Adrenal gland (tissue), 9 donors: ENCODE measurements at regions not wholly inside any gene's neighbourhood (a gene's known extent, or its start where the extent isn't known, plus 50 kb on each side); places are given as distances from the start of the nearest gene placed in this dataset.

Source experiments
- DNase-seq, 7 donors: peaks; one replicate each; pipeline ENCODE4 v3.0.0-alpha.2; 2019 to 2020
- H3K27ac ChIP-seq, 5 donors: fragments of 200-600 bp; sonication (generic) in 4 of 5; 1 replicate in 3 of 5; 2 replicates in 2 of 5; pipeline versions ENCODE4 v1.5.1 to v1.8.0; 2016 to 2020; ENCODE audit warnings: mild to moderate bottlenecking in 1 of 5
- H3K27me3 ChIP-seq: fragments of 200-600 bp; 2 replicates; pipeline ENCODE4 v1.8.0; 2021
- H3K36me3 ChIP-seq, 2 donors: fragments of 200-600 bp; replicated peaks in 1 of 2; 1 replicate in 1 of 2; 2 replicates in 1 of 2; pipeline versions ENCODE4 v1.5.1 to v1.8.0; 2018 to 2022
- H3K4me1 ChIP-seq, 2 donors: fragments of 200-600 bp; replicated peaks in 1 of 2; 1 replicate in 1 of 2; 2 replicates in 1 of 2; pipeline versions ENCODE4 v1.5.1 to v1.8.0; 2018 to 2021
- H3K4me3 ChIP-seq, 4 donors: fragments of 200-600 bp; sonication (generic) in 3 of 4; one replicate each; pipeline ENCODE4 v1.5.1; 2016 to 2018
- H3K9me3 ChIP-seq, 3 donors: fragments of 200-600 bp; sonication (generic) in 1 of 3; replicated peaks in 1 of 3; 1 replicate in 2 of 3; 2 replicates in 1 of 3; pipeline versions ENCODE4 v1.5.1 to v1.8.0; 2016 to 2021
- POLR2A ChIP-seq, 2 donors: fragments of 450-650 bp; IDR thresholded peaks; one replicate each; pipeline ENCODE4 v1.6.1; 2017; ENCODE audit warnings: antibody characterized with exemption in 2 of 2, mild to moderate bottlenecking in 2 of 2, moderate library complexity in 1 of 2
- WGBS, 4 donors: extraction: QIAGEN DNeasy Blood & Tissue Kit in 2 of 4; methylation state at CpG; one replicate each; pipeline versions ENCODE4 v1.1.5 to v1.1.7; 2013 to 2017; 5-methylcytosine and 5-hydroxymethylcytosine counted together
- intact Hi-C, 2 donors: fragments of 100-400 bp; cut with DNase I; formaldehyde crosslinking; loops; one replicate each; pipeline versions ENCODE4 v1.14.1 to v1.15.0; 2022 to 2023
- TF ChIP-seq, protein P1 (sequence below), 6 experiments: fragments of 450-650 bp in 4 of 6; fragments of 200-600 bp in 2 of 6; sonication (generic) in 1 of 6; IDR thresholded peaks; 1 replicate in 5 of 6; 2 replicates in 1 of 6; pipeline versions ENCODE4 v1.5.1 to v1.8.0; 2016 to 2021; ENCODE audit warnings: antibody characterized with exemption in 6 of 6, mild to moderate bottlenecking in 2 of 6, moderate library complexity in 1 of 6
- donor health status: healthy with polysubstance abuse.
- donor health status: Bipolar disorder and iron deficiency.
- donor health status: DM: yes; HTN: yes; CAD: no.
- donor health status: DM: no; HTN: no; CAD: no.
- donor health status: DM: no; HTN: no; CAD: no.

DNA sequence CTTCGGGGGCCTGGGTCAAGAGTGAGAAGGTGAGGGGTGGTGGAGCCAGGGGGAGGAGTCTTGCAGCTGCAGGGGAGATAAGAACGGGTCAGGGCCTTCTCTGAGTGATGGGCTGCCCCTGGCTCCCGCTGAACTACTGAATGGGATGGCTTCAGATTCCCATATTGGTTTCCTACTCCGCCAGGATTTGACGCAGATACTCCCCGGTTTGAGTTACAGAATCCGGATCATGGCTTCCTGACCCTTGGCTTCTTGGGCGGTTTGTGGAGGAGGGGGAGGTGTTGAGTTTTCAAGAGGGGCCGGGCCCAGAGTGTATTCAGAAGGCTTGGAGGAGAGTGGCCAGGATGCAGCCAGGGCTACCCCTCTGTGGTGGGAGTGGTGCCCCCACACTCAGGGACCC, 119.9 kb upstream of the ATP2B2 start:
- no peak for DNase-seq
- no peak for TF ChIP-seq POLR2A (IDR thresholded peaks at IDR 0.05)
- TF ChIP-seq, protein P1, sequence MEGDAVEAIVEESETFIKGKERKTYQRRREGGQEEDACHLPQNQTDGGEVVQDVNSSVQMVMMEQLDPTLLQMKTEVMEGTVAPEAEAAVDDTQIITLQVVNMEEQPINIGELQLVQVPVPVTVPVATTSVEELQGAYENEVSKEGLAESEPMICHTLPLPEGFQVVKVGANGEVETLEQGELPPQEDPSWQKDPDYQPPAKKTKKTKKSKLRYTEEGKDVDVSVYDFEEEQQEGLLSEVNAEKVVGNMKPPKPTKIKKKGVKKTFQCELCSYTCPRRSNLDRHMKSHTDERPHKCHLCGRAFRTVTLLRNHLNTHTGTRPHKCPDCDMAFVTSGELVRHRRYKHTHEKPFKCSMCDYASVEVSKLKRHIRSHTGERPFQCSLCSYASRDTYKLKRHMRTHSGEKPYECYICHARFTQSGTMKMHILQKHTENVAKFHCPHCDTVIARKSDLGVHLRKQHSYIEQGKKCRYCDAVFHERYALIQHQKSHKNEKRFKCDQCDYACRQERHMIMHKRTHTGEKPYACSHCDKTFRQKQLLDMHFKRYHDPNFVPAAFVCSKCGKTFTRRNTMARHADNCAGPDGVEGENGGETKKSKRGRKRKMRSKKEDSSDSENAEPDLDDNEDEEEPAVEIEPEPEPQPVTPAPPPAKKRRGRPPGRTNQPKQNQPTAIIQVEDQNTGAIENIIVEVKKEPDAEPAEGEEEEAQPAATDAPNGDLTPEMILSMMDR (IDR thresholded peaks at IDR 0.05) = no peak
- H3K27me3 ChIP-seq = no peaks in the 10 kb centered on the region
- WGBS, 4 donors = 46 to 81% (median 54%) methylated on average over 8 to 9 of the region's 9 CpGs
- H3K4me1 ChIP-seq = no peaks in the 10 kb centered on the region
- no peak overlapping the region for H3K27ac ChIP-seq
- no peaks in the 10 kb centered on the region for H3K36me3 ChIP-seq
- H3K4me3 ChIP-seq = no peak overlapping the region
- no peaks in the 10 kb centered on the region for H3K9me3 ChIP-seq
- intact Hi-C loops = no loop called here

DNA sequence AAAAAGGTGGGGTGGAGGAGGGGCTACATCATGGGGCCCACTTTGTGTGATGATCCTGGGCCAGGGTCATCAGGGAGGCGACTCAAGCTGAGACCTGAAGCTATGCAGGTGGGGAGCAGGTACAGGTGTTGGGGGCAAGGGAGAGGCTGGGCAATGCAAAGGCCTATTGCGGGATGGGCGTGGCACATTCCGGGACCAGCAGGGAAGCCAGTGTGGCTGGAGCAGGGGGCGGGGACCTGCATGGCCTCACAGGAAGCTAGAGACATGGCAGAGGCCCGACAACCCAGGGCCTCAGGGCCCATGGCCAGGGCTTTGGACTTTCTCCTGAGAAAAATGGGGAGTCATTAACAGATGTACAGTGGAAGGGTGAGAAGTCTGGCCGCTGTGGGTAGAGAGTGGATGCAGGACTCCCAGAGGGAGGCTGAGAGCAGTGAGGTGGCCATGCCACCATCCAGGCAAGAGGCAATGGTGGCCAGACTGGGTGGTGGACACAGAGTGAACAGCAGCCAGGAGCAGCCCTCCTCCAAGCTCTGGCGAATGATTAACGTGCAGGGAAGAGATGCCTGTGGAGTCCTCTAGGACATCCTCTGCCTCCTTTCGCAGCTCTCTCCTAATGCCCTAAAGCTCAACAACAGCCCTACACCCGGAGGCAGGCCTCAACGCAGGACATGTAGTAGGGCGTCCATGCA, 122.6 kb upstream of the ATP2B2 start:
- DNase-seq = no peak
- H3K9me3 ChIP-seq = no peaks in the 10 kb centered on the region
- H3K27ac ChIP-seq = no peak overlapping the region
- no peaks in the 10 kb centered on the region for H3K27me3 ChIP-seq
- 73 to 78% (median 76%) methylated on average over 12 to 13 of the region's 13 CpGs for WGBS, 4 donors
- intact Hi-C loops = no loop called here
- H3K36me3 ChIP-seq = no peaks in the 10 kb centered on the region
- H3K4me1 ChIP-seq = no peaks in the 10 kb centered on the region
- no peak for TF ChIP-seq POLR2A (IDR thresholded peaks at IDR 0.05)
- TF ChIP-seq, protein P1 (IDR thresholded peaks at IDR 0.05) = no peak
- H3K4me3 ChIP-seq = no peak overlapping the region

DNA sequence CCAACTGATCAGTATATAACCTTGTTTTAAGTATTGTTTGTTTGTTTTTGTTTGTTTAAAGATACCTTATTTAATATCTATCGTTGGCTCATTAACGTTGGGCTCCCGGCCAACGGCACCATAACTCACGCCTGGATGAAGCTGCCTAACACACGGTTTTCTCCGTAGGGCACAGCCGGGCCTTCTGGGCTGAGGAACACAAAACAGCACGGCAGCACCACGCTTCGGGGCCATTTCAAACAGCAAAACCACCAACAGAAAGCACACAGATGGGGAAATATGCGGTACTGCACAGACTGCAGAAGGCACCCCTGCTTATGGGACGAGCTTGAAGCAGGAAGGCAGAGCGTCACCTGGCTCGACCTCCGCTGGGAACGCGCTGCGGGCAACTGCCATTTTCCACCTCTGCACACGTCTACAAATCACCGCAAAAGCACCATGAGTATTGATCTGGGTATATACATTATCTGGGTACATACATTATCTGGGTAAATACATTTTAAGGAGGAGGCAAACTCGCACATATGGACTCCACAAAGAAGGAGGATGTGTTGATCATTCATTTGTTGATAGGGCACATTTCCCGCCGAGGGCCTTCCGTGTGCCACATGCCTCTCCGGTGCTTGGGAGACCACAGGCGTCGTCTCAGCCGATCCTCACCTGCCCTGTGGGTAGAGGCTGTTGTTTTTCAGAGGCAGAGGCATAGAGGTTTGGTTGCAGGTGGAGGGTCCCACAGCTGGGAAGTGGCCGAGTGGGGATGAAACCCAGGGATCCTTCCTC, 123.7 kb upstream of the ATP2B2 start:
- Histone ChIP-seq H3K36me3 (no peaks in the 10 kb centered on the region), H3K4me3 (no peak overlapping the region), H3K27ac (no peak overlapping the region), H3K9me3 (no peaks in the 10 kb centered on the region), H3K27me3 (no peaks in the 10 kb centered on the region), H3K4me1 (no peaks in the 10 kb centered on the region)
- intact Hi-C loops = no loop called here
- TF ChIP-seq, protein P1 (IDR thresholded peaks at IDR 0.05) = no peak
- TF ChIP-seq POLR2A (IDR thresholded peaks at IDR 0.05) = no peak
- 83 to 88% (median 87%) methylated on average over 24 to 30 of the region's 30 CpGs for WGBS, 4 donors
- no peak for DNase-seq

DNA sequence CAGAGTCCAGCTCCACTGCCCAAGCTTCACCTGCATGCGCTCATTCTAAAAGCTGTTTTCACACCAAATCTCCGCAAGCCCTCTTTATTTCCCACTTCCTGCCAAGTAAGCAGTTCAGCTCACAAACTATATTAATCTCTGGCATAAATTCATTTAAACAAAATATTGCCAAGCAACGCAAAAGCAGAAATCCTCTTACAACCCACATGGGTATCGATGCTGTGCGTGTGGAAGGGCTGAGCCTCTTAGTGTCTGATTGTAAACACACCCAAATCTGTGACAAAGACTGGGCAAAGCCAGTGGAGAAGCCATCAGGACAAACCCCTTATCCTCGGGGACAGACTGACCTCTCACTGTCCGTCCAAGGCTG, 124.3 kb upstream of the ATP2B2 start:
- H3K27ac ChIP-seq = no peak overlapping the region
- intact Hi-C loops = no loop called here
- H3K4me1 ChIP-seq = no peaks in the 10 kb centered on the region
- TF ChIP-seq POLR2A (IDR thresholded peaks at IDR 0.05) = no peak
- TF ChIP-seq, protein P1 (IDR thresholded peaks at IDR 0.05) = no peak
- H3K4me3 ChIP-seq = no peak overlapping the region
- DNase-seq = no peak
- H3K36me3 ChIP-seq = no peaks in the 10 kb centered on the region
- no peaks in the 10 kb centered on the region for H3K27me3 ChIP-seq
- WGBS, 4 donors = 54 to 76% (median 73%) methylated on average over 7 of the region's 7 CpGs
- no peaks in the 10 kb centered on the region for H3K9me3 ChIP-seq
